Panc1 (cell line): ENCODE measurements at regions not wholly inside any gene's neighbourhood (a gene's known extent, or its start where the extent isn't known, plus 50 kb on each side); places are given as distances from the start of the nearest gene placed in this dataset.

Experiments used
- ATAC-seq: fragments of 200-7000 bp; cut with Tn5 transposase; 2 replicates; pipeline ENCODE4 v1.9.1; 2020; ENCODE audit warnings: mild to moderate bottlenecking, moderate library complexity
- BruUV-seq: library from RNA; stranded (reverse); fragments of 400-500 nt; replicated peaks from 2 replicates; lab custom pipeline; 2021; lab: Mats Ljungman, UMichigan
- CTCF ChIA-PET: fragments of 300-600 bp; sonication (Branson Sonifier 250); formaldehyde crosslinking; loops from one replicate; lab custom pipeline; 2022; ENCODE audit warnings: antibody characterized with exemption; lab: Charles Lee
- POLR2A ChIA-PET: fragments of 300-600 bp; sonication (Branson Sonifier 250); formaldehyde crosslinking; loops from one replicate; lab custom pipeline; 2022; ENCODE audit warnings: antibody characterized with exemption; lab: Charles Lee
- DNase-seq: peaks from one replicate; pipeline ENCODE4 v3.0.0-alpha.2; 2010; ENCODE audit warnings: low read depth, low spot score
- H3K27ac ChIP-seq: 2 replicates; pipeline ENCODE4 v1.5.1; 2011; ENCODE audit warnings: mild to moderate bottlenecking, low read length, inconsistent platforms
- H3K27me3 ChIP-seq: fragments of 200-500 bp; sonication (Bioruptor generic); 2 replicates; pipeline ENCODE4 v1.6.0; 2014; ENCODE audit warnings: low read length, inconsistent platforms; ENCODE audit not compliant: control insufficient read depth, insufficient read depth
- H3K36me3 ChIP-seq: fragments of 200-500 bp; sonication (Bioruptor generic); 2 replicates; pipeline ENCODE4 v1.5.1; 2014; ENCODE audit warnings: inconsistent platforms, mild to moderate bottlenecking, low read length, moderate library complexity; ENCODE audit not compliant: control insufficient read depth, insufficient read depth
- H3K4me1 ChIP-seq: 2 replicates; pipeline ENCODE4 v1.5.1; 2011; ENCODE audit warnings: inconsistent platforms, mild to moderate bottlenecking, low read length, moderate library complexity; ENCODE audit not compliant: control insufficient read depth, insufficient read depth
- H3K4me3 ChIP-seq, 2 experiments: 2 replicates each; pipeline ENCODE4 v1.5.1; 2011 to 2012; ENCODE audit warnings: low read depth in 2 of 2, low read length in 2 of 2, mild to moderate bottlenecking in 2 of 2, inconsistent platforms in 1 of 2, moderate library complexity in 1 of 2
- H3K9me3 ChIP-seq: fragments of 200-500 bp; sonication (Bioruptor generic); 2 replicates; pipeline ENCODE4 v1.5.1; 2014; ENCODE audit warnings: low read depth, mild to moderate bottlenecking, inconsistent platforms, low read length, moderate library complexity; ENCODE audit not compliant: control insufficient read depth, insufficient read depth
- CTCF ChIP-seq: fragments of 450-650 bp; IDR thresholded peaks from 2 replicates; pipeline ENCODE4 v1.5.1; 2017; ENCODE audit warnings: mild to moderate bottlenecking
- POLR2AphosphoS5 ChIP-seq: IDR thresholded peaks from 2 replicates; pipeline ENCODE4 v1.6.1; 2012; ENCODE audit warnings: mild to moderate bottlenecking, low read depth, low read length, moderate library complexity
- REST ChIP-seq, 2 experiments: IDR thresholded peaks; 2 replicates each; pipeline ENCODE4 v1.6.1; 2011 to 2012; ENCODE audit warnings: low read depth in 2 of 2, control low read depth in 1 of 2, low read length in 1 of 2, mild to moderate bottlenecking in 1 of 2, moderate library complexity in 1 of 2; ENCODE audit not compliant: insufficient read depth in 1 of 2
- SIN3A ChIP-seq: IDR thresholded peaks from 2 replicates; pipeline ENCODE4 v1.6.1; 2012; ENCODE audit warnings: low read depth, mild to moderate bottlenecking, low read length, moderate library complexity, borderline replicate concordance; ENCODE audit not compliant: insufficient read depth
- TCF7L2 ChIP-seq: IDR thresholded peaks from 2 replicates; pipeline ENCODE4 v1.6.1; 2011; ENCODE audit warnings: mild to moderate bottlenecking, low read depth, low read length, inconsistent platforms
- in situ Hi-C: cut with HindIII; loops from 2 replicates; pipeline ENCODE4 v1.10.0; 2016; ENCODE audit warnings: low sequenced_read_pairs, low pct_unique_long_range_greater_than_20kb
- intact Hi-C: fragments of 100-400 bp; cut with micrococcal nuclease; formaldehyde crosslinking; loops from one replicate; pipeline ENCODE4 v1.10.0; 2022; ENCODE audit not compliant: unreplicated experiment

GRCh38 chr13:90454002-90454636, 893.4 kb upstream of the MIR17HG start:
- ATAC-seq (no peak), DNase-seq (no peak)
- H3K36me3 ChIP-seq, result no peaks in the 10 kb centered on the region
- no peaks in the 10 kb centered on the region for H3K4me1 ChIP-seq
- H3K9me3 ChIP-seq, result no peaks in the 10 kb centered on the region
- POLR2A ChIA-PET, result no interaction called here
- no TSS peak for BruUV-seq
- in situ Hi-C loops (no loop called here), intact Hi-C loops (no loop called here)
- no peak for TF ChIP-seq REST (IDR thresholded peaks at IDR 0.05; ENCODE audit: insufficient read depth in 1 of 2, low read depth in 2 of 2, low read length in 1 of 2)
- no peak overlapping the region for H3K4me3 ChIP-seq
- H3K27me3 ChIP-seq, result no peaks in the 10 kb centered on the region
- H3K27ac ChIP-seq, result no peak overlapping the region
- CTCF ChIA-PET, result no interaction called here

GRCh38 chr13:90455067-90455466, 892.4 kb upstream of the MIR17HG start:
- intact Hi-C loops, result no loop called here
- no TSS peak for BruUV-seq
- no peak for ATAC-seq
- ChIA-PET POLR2A (no interaction called here), CTCF (no interaction called here)
- H3K4me1 ChIP-seq, result no peaks in the 10 kb centered on the region
- in situ Hi-C loops, result no loop called here
- H3K36me3 ChIP-seq, result no peaks in the 10 kb centered on the region
- H3K9me3 ChIP-seq, result no peaks in the 10 kb centered on the region
- no peak overlapping the region for H3K4me3 ChIP-seq
- H3K27ac ChIP-seq, result no peak overlapping the region
- H3K27me3 ChIP-seq, result no peaks in the 10 kb centered on the region
- DNase-seq, result no peak
- TF ChIP-seq REST (IDR thresholded peaks at IDR 0.05; ENCODE audit: insufficient read depth in 1 of 2, low read depth in 2 of 2, low read length in 1 of 2), result no peak
- no peak for TF ChIP-seq TCF7L2
- TF ChIP-seq POLR2AphosphoS5, result no peak
- TF ChIP-seq CTCF, result no peak
- no peak for TF ChIP-seq SIN3A
